ENCODE measurements at regions not wholly inside any gene's neighbourhood (a gene's known extent, or its start where the extent isn't known, plus 50 kb on each side); places are given as distances from the start of the nearest gene placed in this dataset.

GRCh38 chr6:139567095-139567494, 192.6 kb upstream of the CITED2 start:
- Histone ChIP-seq H3K27ac (no peak overlapping the region), H3K4me1 (peaks cover 21% of the 10 kb centered on the region), H3K9me3 (no peaks in the 10 kb centered on the region), H3K27me3 (ENCODE audit: low read depth) (no peaks in the 10 kb centered on the region), H3K4me3 (no peak overlapping the region), H3K36me3 (no peaks in the 10 kb centered on the region)
- no peak for DNase-seq
- no peak for TF ChIP-seq CTCF (IDR thresholded peaks at IDR 0.05)
- no peak for ATAC-seq
- intact Hi-C loops (cut with DNase I), result no loop called here

- Histone ChIP-seq H3K9me3 (no peaks in the 10 kb centered on the region), H3K27me3 (ENCODE audit: low read depth) (no peaks in the 10 kb centered on the region), H3K4me3 (no peak overlapping the region), H3K27ac (no peak overlapping the region), H3K36me3 (no peaks in the 10 kb centered on the region), H3K4me1 (peaks cover 21% of the 10 kb centered on the region)
- no peak for DNase-seq
- ATAC-seq, result no peak
- no peak for TF ChIP-seq CTCF (IDR thresholded peaks at IDR 0.05)
- intact Hi-C loops (cut with DNase I), result no loop called here
Measured at GRCh38 chr6:139565591-139565990, 191.1 kb upstream of the CITED2 start.

- no peak overlapping the region for H3K27ac ChIP-seq
- intact Hi-C loops (cut with DNase I), result no loop called here
- H3K9me3 ChIP-seq, result no peaks in the 10 kb centered on the region
Measured at GRCh38 chr6:139557547-139557946, 183.1 kb upstream of the CITED2 start.

GRCh38 chr6:139556532-139556931, 182.1 kb upstream of the CITED2 start:
- ATAC-seq (no peak), DNase-seq (no peak)
- H3K27me3 ChIP-seq (ENCODE audit: low read depth), result no peaks in the 10 kb centered on the region
- H3K4me3 ChIP-seq, result no peak overlapping the region
- no peak for TF ChIP-seq CTCF (IDR thresholded peaks at IDR 0.05)
- no peaks in the 10 kb centered on the region for H3K4me1 ChIP-seq
- no peak overlapping the region for H3K27ac ChIP-seq
- no peaks in the 10 kb centered on the region for H3K36me3 ChIP-seq
- H3K9me3 ChIP-seq, result no peaks in the 10 kb centered on the region
- intact Hi-C loops (cut with DNase I), result no loop called here

More at GRCh38 chr6:139557547-139557946, 183.1 kb upstream of the CITED2 start:
- H3K4me1 ChIP-seq, result no peaks in the 10 kb centered on the region
- H3K36me3 ChIP-seq, result no peaks in the 10 kb centered on the region
- H3K27me3 ChIP-seq (ENCODE audit: low read depth), result no peaks in the 10 kb centered on the region
- no peak for ATAC-seq
- no peak for DNase-seq
- H3K4me3 ChIP-seq, result no peak overlapping the region
- no peak for TF ChIP-seq CTCF (IDR thresholded peaks at IDR 0.05)

DNA sequence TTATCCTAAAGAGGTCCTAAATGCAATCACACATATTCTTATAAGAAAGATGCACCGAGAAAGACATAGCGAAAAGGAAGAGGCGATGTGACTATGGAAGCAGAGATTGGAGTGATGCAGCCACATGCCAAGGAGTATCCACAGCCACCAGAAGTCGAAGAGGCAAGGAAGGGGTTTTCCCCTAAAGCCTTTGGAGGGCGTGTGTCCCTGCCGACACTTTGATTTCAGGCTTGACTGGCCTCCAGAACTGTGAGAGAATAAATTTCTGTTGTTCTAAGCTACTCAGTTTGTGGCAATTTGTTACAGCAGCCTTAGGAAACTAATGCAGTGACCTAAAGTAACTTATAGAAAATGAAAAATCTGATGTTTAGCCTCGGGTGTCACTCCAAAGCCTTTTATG, 179.5 kb upstream of the CITED2 start:
- Histone ChIP-seq H3K27ac (no peak overlapping the region), H3K9me3 (no peaks in the 10 kb centered on the region), H3K36me3 (no peaks in the 10 kb centered on the region), H3K27me3 (ENCODE audit: low read depth) (no peaks in the 10 kb centered on the region), H3K4me3 (no peak overlapping the region), H3K4me1 (no peaks in the 10 kb centered on the region)
- TF ChIP-seq CTCF (IDR thresholded peaks at IDR 0.05), result no peak
- ATAC-seq (no peak), DNase-seq (no peak)
- intact Hi-C loops (cut with DNase I), result no loop called here

- H3K4me1 ChIP-seq, result peaks cover 10% of the 10 kb centered on the region
- ATAC-seq (no peak), DNase-seq (no peak)
- no peak overlapping the region for H3K4me3 ChIP-seq
- intact Hi-C loops (cut with DNase I), result no loop called here
- no peaks in the 10 kb centered on the region for H3K27me3 ChIP-seq (ENCODE audit: low read depth)
- TF ChIP-seq CTCF (IDR thresholded peaks at IDR 0.05), result no peak
- H3K27ac ChIP-seq, result no peak overlapping the region
- H3K9me3 ChIP-seq, result no peaks in the 10 kb centered on the region
- H3K36me3 ChIP-seq, result no peaks in the 10 kb centered on the region
Measured at GRCh38 chr6:139551376-139551775, 176.9 kb upstream of the CITED2 start.

Data from lower lobe of right lung (tissue), 2 donors.